IPS DF 6.9 (cell line): ENCODE measurements at regions not wholly inside any gene's neighbourhood (a gene's known extent, or its start where the extent isn't known, plus 50 kb on each side); places are given as distances from the start of the nearest gene placed in this dataset.

ENCODE experiments used
- DNase-seq: peaks from one replicate; pipeline ENCODE4 v3.0.0-alpha.2; 2013; ENCODE audit warnings: low read depth, low spot score
- H3K27ac ChIP-seq: one replicate; pipeline ENCODE4 v1.5.1; 2013; ENCODE audit warnings: low read length, control low read depth
- H3K27me3 ChIP-seq: 2 replicates; pipeline ENCODE4 v1.6.1; 2013; ENCODE audit warnings: mild to moderate bottlenecking, low read length; ENCODE audit not compliant: control insufficient read depth, insufficient read depth
- H3K36me3 ChIP-seq: 2 replicates; pipeline ENCODE4 v1.6.1; 2013; ENCODE audit warnings: low read length; ENCODE audit not compliant: control insufficient read depth, insufficient read depth
- H3K4me1 ChIP-seq: 2 replicates; pipeline ENCODE4 v1.6.1; 2013; ENCODE audit warnings: low read length; ENCODE audit not compliant: control insufficient read depth, insufficient read depth
- H3K4me3 ChIP-seq: 2 replicates; pipeline ENCODE4 v1.5.1; 2013; ENCODE audit warnings: mild to moderate bottlenecking, low read length
- H3K9me3 ChIP-seq: 2 replicates; pipeline ENCODE4 v1.6.1; 2013; ENCODE audit warnings: low read length, inconsistent platforms; ENCODE audit not compliant: control insufficient read depth, insufficient read depth
- WGBS: extraction: QIAGEN DNeasy Blood & Tissue Kit; methylation state at CpG from one replicate; pipeline ENCODE4 v1.1.7; 2013; ENCODE audit warnings: mixed read lengths, missing lambda C conversion rate; ENCODE audit not compliant: insufficient read length, insufficient coverage; 5-methylcytosine and 5-hydroxymethylcytosine counted together

- Histone ChIP-seq H3K4me1 (no peaks in the 10 kb centered on the region), H3K27me3 (no peaks in the 10 kb centered on the region), H3K9me3 (no peaks in the 10 kb centered on the region), H3K36me3 (no peaks in the 10 kb centered on the region), H3K4me3 (no peak overlapping the region), H3K27ac (no peak overlapping the region)
- peak; percentile 16 for DNase-seq
Measured at GRCh38 chr2:103734911-103735310, 973.1 kb downstream of the TMEM182 start.

DNA sequence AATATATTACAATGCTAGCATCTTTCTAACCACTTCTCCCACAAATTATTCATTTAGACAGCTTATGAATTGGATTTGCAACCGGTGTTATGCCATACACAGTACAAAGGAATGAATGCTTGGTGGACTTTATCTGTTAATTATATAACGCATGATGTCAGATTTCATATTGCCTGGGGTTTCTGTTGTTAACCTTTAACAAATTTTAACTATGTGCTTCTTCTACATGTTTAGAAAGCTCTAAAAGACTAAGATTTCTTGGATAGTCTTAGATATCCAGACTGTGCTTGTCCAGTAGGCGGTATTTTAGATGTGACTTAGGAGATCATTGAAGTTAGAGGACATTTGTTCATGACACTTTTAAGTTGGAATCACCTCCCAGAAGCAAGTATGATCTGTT is 976.3 kb downstream of the TMEM182 start:
- no peak for DNase-seq
- Histone ChIP-seq H3K27ac (no peak overlapping the region), H3K4me1 (no peaks in the 10 kb centered on the region), H3K27me3 (no peaks in the 10 kb centered on the region), H3K4me3 (no peak overlapping the region), H3K9me3 (no peaks in the 10 kb centered on the region), H3K36me3 (no peaks in the 10 kb centered on the region)
- WGBS, result no CpG with 5 or more reads among the region's 3 CpGs

DNA sequence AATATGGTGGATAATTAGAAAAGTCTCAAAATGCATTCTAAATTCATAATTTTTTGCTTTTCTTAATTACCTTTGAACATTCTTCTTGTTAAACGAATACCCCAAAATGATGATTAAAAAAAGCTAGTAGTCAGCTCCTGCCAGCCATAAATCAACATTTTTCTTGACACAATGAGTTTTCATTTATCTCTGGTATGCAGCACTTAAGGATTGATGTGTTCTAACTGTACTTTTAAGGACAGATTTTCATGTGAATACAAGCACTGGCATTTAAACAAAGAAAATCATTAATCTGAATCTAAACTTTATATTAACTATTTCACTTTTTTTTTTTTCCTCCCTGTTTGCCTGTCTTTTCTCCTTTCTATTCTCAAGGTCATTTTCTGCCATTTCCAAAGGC is 976.8 kb downstream of the TMEM182 start:
- H3K27ac ChIP-seq, result no peak overlapping the region
- H3K4me3 ChIP-seq, result no peak overlapping the region
- H3K9me3 ChIP-seq, result no peaks in the 10 kb centered on the region
- H3K36me3 ChIP-seq, result no peaks in the 10 kb centered on the region
- no peaks in the 10 kb centered on the region for H3K4me1 ChIP-seq
- WGBS, result no CpG with 5 or more reads among the region's 1 CpG
- no peak for DNase-seq
- no peaks in the 10 kb centered on the region for H3K27me3 ChIP-seq

DNA sequence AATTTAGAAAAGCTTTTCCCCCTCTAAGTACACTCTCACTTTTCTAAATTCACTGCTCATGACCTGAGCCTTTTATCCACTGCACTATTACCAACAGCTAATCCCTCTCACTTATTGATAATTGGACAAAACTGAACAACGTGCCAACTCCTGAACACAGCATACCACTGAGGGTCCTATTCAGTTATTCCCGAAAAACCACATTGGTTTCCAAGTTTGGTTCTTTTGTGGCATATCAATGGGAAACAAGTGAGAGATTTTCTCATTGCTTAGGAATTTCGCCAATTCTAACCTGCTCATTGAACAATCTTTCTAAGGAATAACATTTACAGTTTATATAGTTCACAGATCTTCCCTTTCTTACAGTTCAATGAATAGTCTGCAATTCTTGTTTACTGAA is 977.4 kb downstream of the TMEM182 start:
- Histone ChIP-seq H3K9me3 (no peaks in the 10 kb centered on the region), H3K36me3 (no peaks in the 10 kb centered on the region), H3K27me3 (no peaks in the 10 kb centered on the region), H3K4me3 (no peak overlapping the region), H3K4me1 (no peaks in the 10 kb centered on the region), H3K27ac (no peak overlapping the region)
- no peak for DNase-seq
- no CpG with 5 or more reads among the region's 3 CpGs for WGBS

GRCh38 chr2:103739921-103740320 is 978.1 kb downstream of the TMEM182 start:
- Histone ChIP-seq H3K4me1 (no peaks in the 10 kb centered on the region), H3K4me3 (no peak overlapping the region), H3K36me3 (no peaks in the 10 kb centered on the region), H3K9me3 (no peaks in the 10 kb centered on the region), H3K27ac (no peak overlapping the region), H3K27me3 (no peaks in the 10 kb centered on the region)
- no peak for DNase-seq
- WGBS, result no CpG with 5 or more reads among the region's 1 CpG

DNA sequence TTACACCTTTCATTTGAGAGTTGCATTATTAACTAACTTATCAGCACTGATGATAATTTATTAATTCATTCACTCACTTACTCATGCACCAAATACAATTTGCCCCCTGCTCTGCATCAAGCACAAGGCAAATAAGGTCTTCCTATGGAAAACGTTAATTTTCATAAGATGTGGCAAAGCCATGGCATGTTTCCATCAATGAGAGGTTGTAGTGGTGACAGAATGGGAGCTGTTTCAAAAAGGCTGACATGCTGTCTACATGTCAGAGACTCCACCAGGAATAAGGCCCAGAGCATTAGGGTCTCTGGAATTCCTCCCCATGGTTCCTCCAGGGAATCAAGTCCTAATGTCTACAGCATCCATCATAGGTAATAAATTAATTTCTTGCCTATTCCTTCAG is 978.8 kb downstream of the TMEM182 start:
- DNase-seq, result no peak
- WGBS, result no CpG with 5 or more reads among the region's 1 CpG
- Histone ChIP-seq H3K4me1 (no peaks in the 10 kb centered on the region), H3K27ac (no peak overlapping the region), H3K9me3 (no peaks in the 10 kb centered on the region), H3K27me3 (no peaks in the 10 kb centered on the region), H3K4me3 (no peak overlapping the region), H3K36me3 (no peaks in the 10 kb centered on the region)

DNA sequence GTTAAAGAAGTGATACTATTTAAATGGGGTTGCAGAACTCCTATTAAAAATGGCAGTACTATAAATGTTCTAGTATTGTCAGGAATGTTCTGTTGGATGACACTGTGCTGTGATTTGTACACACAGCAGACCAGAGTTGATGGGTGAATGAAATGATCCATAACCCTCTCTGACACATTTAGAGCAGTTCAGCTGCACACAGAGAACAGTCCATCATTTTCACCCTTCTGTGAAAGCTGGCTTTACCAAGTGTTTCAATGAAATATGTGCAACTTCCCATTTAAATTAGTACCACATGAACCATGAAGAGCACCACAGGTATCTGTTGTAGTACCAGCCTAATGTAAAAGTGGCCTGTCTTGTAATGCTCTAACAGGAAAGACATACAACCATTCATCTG is 981.4 kb downstream of the TMEM182 start:
- Histone ChIP-seq H3K27ac (no peak overlapping the region), H3K4me1 (no peaks in the 10 kb centered on the region), H3K36me3 (no peaks in the 10 kb centered on the region), H3K4me3 (no peak overlapping the region), H3K9me3 (no peaks in the 10 kb centered on the region), H3K27me3 (no peaks in the 10 kb centered on the region)
- DNase-seq, result no peak

GRCh38 chr2:103754530-103754929 is 992.7 kb downstream of the TMEM182 start:
- H3K4me3 ChIP-seq, result no peak overlapping the region
- H3K36me3 ChIP-seq, result no peaks in the 10 kb centered on the region
- no peaks in the 10 kb centered on the region for H3K9me3 ChIP-seq
- H3K27ac ChIP-seq, result no peak overlapping the region
- WGBS, result no CpG with 5 or more reads among the region's 2 CpGs
- DNase-seq, result no peak
- H3K27me3 ChIP-seq, result no peaks in the 10 kb centered on the region
- H3K4me1 ChIP-seq, result no peaks in the 10 kb centered on the region

GRCh38 chr2:103773884-103774283 is 1012.1 kb downstream of the TMEM182 start:
- H3K27ac ChIP-seq, result no peak overlapping the region
- no peaks in the 10 kb centered on the region for H3K36me3 ChIP-seq
- DNase-seq, result no peak
- no peaks in the 10 kb centered on the region for H3K9me3 ChIP-seq
- no peaks in the 10 kb centered on the region; the same call in 1 of the 2 replicates for H3K4me1 ChIP-seq
- WGBS, result no CpG with 5 or more reads among the region's 4 CpGs
- H3K4me3 ChIP-seq, result no peak overlapping the region
- no peaks in the 10 kb centered on the region for H3K27me3 ChIP-seq

DNA sequence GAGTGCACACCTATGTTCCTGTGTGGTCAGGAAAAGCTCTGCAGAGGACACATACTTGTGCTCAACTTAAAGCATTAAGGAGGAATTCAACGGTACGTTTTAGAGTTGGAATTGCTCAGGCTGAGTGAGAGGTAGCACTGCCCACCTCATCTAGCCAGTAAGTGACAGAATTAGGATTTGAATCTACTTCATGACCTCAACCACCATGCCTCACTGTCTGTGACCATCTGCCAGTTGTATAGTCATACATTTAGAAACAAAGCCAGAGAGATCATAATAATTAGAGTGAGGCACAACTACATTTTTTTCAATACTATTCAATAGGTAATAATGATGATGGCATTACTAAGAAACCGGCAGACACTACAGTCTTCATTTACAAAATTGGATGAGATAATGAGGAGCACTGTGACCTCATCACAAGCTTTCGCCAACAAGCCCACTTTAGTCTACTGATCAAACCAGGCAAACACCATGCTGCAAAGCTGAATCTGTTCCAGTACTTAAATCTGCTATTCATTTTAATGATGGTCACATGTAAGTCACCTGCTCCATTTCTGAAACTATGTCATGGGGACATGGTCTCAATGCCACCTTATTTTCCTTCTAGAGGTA is 1018.4 kb downstream of the TMEM182 start:
- Histone ChIP-seq H3K9me3 (no peaks in the 10 kb centered on the region), H3K36me3 (no peaks in the 10 kb centered on the region), H3K4me3 (no peak overlapping the region), H3K27ac (no peak overlapping the region), H3K4me1 (no peaks in the 10 kb centered on the region), H3K27me3 (no peaks in the 10 kb centered on the region)
- no peak for DNase-seq
- no CpG with 5 or more reads among the region's 4 CpGs for WGBS

DNA sequence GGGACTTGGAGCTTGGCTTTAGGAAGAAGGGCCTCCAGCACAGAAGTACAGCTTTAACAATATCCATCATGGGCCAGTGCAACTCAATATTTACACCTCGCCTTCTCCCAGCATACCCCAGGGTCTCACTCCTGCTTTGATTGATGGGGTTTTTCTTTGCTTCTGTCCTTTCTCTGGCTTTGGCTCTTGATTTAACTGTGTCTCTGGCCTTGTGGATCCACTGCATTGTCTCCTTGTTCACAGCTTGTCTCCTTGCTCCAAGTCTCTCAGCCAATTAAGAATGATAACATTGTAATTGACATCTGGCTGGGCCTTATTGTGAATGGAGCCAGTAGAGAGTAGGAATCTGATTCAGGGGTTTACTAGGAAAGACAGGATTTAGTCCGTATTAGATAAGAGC is 1019.5 kb downstream of the TMEM182 start:
- DNase-seq, result no peak
- no CpG with 5 or more reads among the region's 2 CpGs for WGBS
- Histone ChIP-seq H3K27me3 (no peaks in the 10 kb centered on the region), H3K27ac (no peak overlapping the region), H3K9me3 (no peaks in the 10 kb centered on the region), H3K4me1 (no peaks in the 10 kb centered on the region), H3K36me3 (no peaks in the 10 kb centered on the region), H3K4me3 (no peak overlapping the region)
